Osteocyte (in vitro differentiated cells): ENCODE measurements at regions not wholly inside any gene's neighbourhood (a gene's known extent, or its start where the extent isn't known, plus 50 kb on each side); places are given as distances from the start of the nearest gene placed in this dataset.

Source experiments
- DNase-seq: peaks from one replicate; pipeline ENCODE4 v3.0.0; 2021; ENCODE audit warnings: mixed read lengths; ENCODE audit not compliant: unreplicated experiment; ENCODE audit errors: extremely low spot score
- H3K27ac Mint-ChIP-seq: one replicate; pipeline ENCODE4 v1.8.0; 2021; ENCODE audit warnings: mild to moderate bottlenecking, mixed read lengths; ENCODE audit not compliant: unreplicated experiment
- H3K27me3 Mint-ChIP-seq: one replicate; pipeline ENCODE4 v1.8.0; 2021; ENCODE audit warnings: mixed read lengths; ENCODE audit not compliant: unreplicated experiment
- H3K36me3 Mint-ChIP-seq: one replicate; pipeline ENCODE4 v1.8.0; 2021; ENCODE audit warnings: mixed read lengths; ENCODE audit not compliant: unreplicated experiment
- H3K4me1 Mint-ChIP-seq: one replicate; pipeline ENCODE4 v1.8.0; 2021; ENCODE audit warnings: mixed read lengths; ENCODE audit not compliant: unreplicated experiment
- H3K4me3 Mint-ChIP-seq: one replicate; pipeline ENCODE4 v1.8.0; 2021; ENCODE audit warnings: mild to moderate bottlenecking, moderate library complexity, mixed read lengths; ENCODE audit not compliant: unreplicated experiment
- H3K9me3 Mint-ChIP-seq: one replicate; pipeline ENCODE4 v1.8.0; 2021; ENCODE audit warnings: mixed read lengths; ENCODE audit not compliant: unreplicated experiment
- TF ChIP-seq, protein P1 (sequence below): fragments of 200-600 bp; sonication (generic); IDR thresholded peaks from 2 replicates; pipeline ENCODE4 v1.5.0; 2021; ENCODE audit warnings: antibody characterized with exemption, mild to moderate bottlenecking, moderate library complexity

DNA sequence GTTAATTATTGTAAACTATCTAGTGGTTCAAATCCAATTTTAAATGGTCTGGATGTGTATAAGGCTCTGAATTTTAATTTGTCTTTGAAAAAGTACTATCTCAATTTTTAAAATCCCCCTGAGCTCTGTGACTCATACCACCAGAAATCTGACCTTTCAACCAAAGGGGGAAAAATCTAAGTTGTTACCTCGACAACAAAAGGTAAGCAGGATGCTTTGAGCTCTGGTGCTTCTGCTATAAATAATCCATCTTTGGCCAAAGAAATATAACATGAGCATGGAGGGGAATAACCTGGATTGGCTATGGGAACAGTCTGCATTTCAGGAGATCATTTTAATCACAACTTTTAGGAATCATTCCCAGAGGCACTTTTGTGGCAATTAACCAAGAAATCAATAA is 76.3 kb upstream of the PCSK1 start:
- Mint-ChIP-seq H3K4me1 (no peaks in the 10 kb centered on the region), H3K27me3 (peaks cover 39% of the 10 kb centered on the region), H3K36me3 (no peaks in the 10 kb centered on the region), H3K27ac (no peak overlapping the region), H3K9me3 (no peaks in the 10 kb centered on the region), H3K4me3 (no peak overlapping the region)
- TF ChIP-seq, protein P1, sequence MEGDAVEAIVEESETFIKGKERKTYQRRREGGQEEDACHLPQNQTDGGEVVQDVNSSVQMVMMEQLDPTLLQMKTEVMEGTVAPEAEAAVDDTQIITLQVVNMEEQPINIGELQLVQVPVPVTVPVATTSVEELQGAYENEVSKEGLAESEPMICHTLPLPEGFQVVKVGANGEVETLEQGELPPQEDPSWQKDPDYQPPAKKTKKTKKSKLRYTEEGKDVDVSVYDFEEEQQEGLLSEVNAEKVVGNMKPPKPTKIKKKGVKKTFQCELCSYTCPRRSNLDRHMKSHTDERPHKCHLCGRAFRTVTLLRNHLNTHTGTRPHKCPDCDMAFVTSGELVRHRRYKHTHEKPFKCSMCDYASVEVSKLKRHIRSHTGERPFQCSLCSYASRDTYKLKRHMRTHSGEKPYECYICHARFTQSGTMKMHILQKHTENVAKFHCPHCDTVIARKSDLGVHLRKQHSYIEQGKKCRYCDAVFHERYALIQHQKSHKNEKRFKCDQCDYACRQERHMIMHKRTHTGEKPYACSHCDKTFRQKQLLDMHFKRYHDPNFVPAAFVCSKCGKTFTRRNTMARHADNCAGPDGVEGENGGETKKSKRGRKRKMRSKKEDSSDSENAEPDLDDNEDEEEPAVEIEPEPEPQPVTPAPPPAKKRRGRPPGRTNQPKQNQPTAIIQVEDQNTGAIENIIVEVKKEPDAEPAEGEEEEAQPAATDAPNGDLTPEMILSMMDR: no peak
- DNase-seq: no peak

- Mint-ChIP-seq H3K27ac (no peak overlapping the region), H3K9me3 (no peaks in the 10 kb centered on the region), H3K36me3 (no peaks in the 10 kb centered on the region), H3K4me1 (no peaks in the 10 kb centered on the region), H3K27me3 (peaks cover 34% of the 10 kb centered on the region), H3K4me3 (no peak overlapping the region)
- no peak for DNase-seq
- TF ChIP-seq, protein P1: no peak
Observed at GRCh38 chr5:96509721-96510350, 76.8 kb upstream of the PCSK1 start.

GRCh38 chr5:96516631-96517071 is 83.6 kb upstream of the PCSK1 start:
- Mint-ChIP-seq H3K9me3 (no peaks in the 10 kb centered on the region), H3K4me3 (no peak overlapping the region), H3K36me3 (no peaks in the 10 kb centered on the region), H3K27ac (no peak overlapping the region), H3K27me3 (peaks cover 60% of the 10 kb centered on the region), H3K4me1 (no peaks in the 10 kb centered on the region)
- no peak for DNase-seq
- TF ChIP-seq, protein P1: no peak

GRCh38 chr5:96517295-96517694 is 84.2 kb upstream of the PCSK1 start:
- H3K27ac Mint-ChIP-seq: no peak overlapping the region
- no peaks in the 10 kb centered on the region for H3K36me3 Mint-ChIP-seq
- DNase-seq: no peak
- TF ChIP-seq, protein P1: no peak
- no peak overlapping the region for H3K4me3 Mint-ChIP-seq
- H3K4me1 Mint-ChIP-seq: no peaks in the 10 kb centered on the region
- H3K9me3 Mint-ChIP-seq: no peaks in the 10 kb centered on the region
- peaks cover 54% of the 10 kb centered on the region for H3K27me3 Mint-ChIP-seq

- no peak overlapping the region for H3K4me3 Mint-ChIP-seq
- peaks cover 54% of the 10 kb centered on the region for H3K27me3 Mint-ChIP-seq
Observed at GRCh38 chr5:96520345-96520744, 87.3 kb upstream of the PCSK1 start.

More at GRCh38 chr5:96520345-96520744, 87.3 kb upstream of the PCSK1 start:
- Mint-ChIP-seq H3K36me3 (no peaks in the 10 kb centered on the region), H3K27ac (no peak overlapping the region), H3K4me1 (no peaks in the 10 kb centered on the region), H3K9me3 (no peaks in the 10 kb centered on the region)
- TF ChIP-seq, protein P1: no peak
- no peak for DNase-seq
